ENCODE measurements at regions not wholly inside any gene's neighbourhood (a gene's known extent, or its start where the extent isn't known, plus 50 kb on each side); places are given as distances from the start of the nearest gene placed in this dataset.

GRCh38 chr4:120616041-120616440 is 306.5 kb downstream of the PRDM5 start:
- no peak for TF ChIP-seq CTCF (IDR thresholded peaks at IDR 0.05; ENCODE audit: unreplicated experiment)
- H3K4me3 Mint-ChIP-seq = no peak overlapping the region
- H3K27ac Mint-ChIP-seq = no peak overlapping the region
- DNase-seq (ENCODE audit: low spot score in 2 of 2, unreplicated experiment in 2 of 2) = no peak
- no peaks in the 10 kb centered on the region for H3K4me1 Mint-ChIP-seq
- no peaks in the 10 kb centered on the region for H3K27me3 Mint-ChIP-seq (ENCODE audit: low read depth)
- no peaks in the 10 kb centered on the region for H3K36me3 Mint-ChIP-seq
- H3K9me3 Mint-ChIP-seq = no peaks in the 10 kb centered on the region

GRCh38 chr4:120613778-120614177 is 308.7 kb downstream of the PRDM5 start:
- H3K4me1 Mint-ChIP-seq = no peaks in the 10 kb centered on the region
- no peak for DNase-seq (ENCODE audit: low spot score in 2 of 2, unreplicated experiment in 2 of 2)
- H3K36me3 Mint-ChIP-seq = no peaks in the 10 kb centered on the region
- H3K4me3 Mint-ChIP-seq = no peak overlapping the region
- no peak for TF ChIP-seq CTCF (IDR thresholded peaks at IDR 0.05; ENCODE audit: unreplicated experiment)
- H3K27me3 Mint-ChIP-seq (ENCODE audit: low read depth) = no peaks in the 10 kb centered on the region
- no peak overlapping the region for H3K27ac Mint-ChIP-seq
- H3K9me3 Mint-ChIP-seq = no peaks in the 10 kb centered on the region

GRCh38 chr4:120611092-120611491 is 311.4 kb downstream of the PRDM5 start:
- Mint-ChIP-seq H3K4me1 (no peaks in the 10 kb centered on the region), H3K27ac (no peak overlapping the region), H3K27me3 (ENCODE audit: low read depth) (no peaks in the 10 kb centered on the region), H3K4me3 (no peak overlapping the region), H3K36me3 (peaks cover 5% of the 10 kb centered on the region), H3K9me3 (peaks cover 14% of the 10 kb centered on the region)
- TF ChIP-seq CTCF (IDR thresholded peaks at IDR 0.05; ENCODE audit: unreplicated experiment) = no peak
- no peak for DNase-seq (ENCODE audit: low spot score in 2 of 2, unreplicated experiment in 2 of 2)

- Mint-ChIP-seq H3K27me3 (ENCODE audit: low read depth) (no peaks in the 10 kb centered on the region), H3K4me3 (no peak overlapping the region), H3K36me3 (no peaks in the 10 kb centered on the region), H3K27ac (no peak overlapping the region), H3K4me1 (no peaks in the 10 kb centered on the region), H3K9me3 (peaks cover 5% of the 10 kb centered on the region)
- TF ChIP-seq CTCF (IDR thresholded peaks at IDR 0.05; ENCODE audit: unreplicated experiment) = no peak
- DNase-seq (ENCODE audit: low spot score in 2 of 2, unreplicated experiment in 2 of 2) = no peak
Observed at GRCh38 chr4:120591038-120591437, 331.5 kb downstream of the PRDM5 start.

- DNase-seq (ENCODE audit: low spot score in 2 of 2, unreplicated experiment in 2 of 2) = no peak
- Mint-ChIP-seq H3K4me1 (no peaks in the 10 kb centered on the region), H3K9me3 (peaks cover 13% of the 10 kb centered on the region), H3K36me3 (no peaks in the 10 kb centered on the region), H3K27me3 (ENCODE audit: low read depth) (no peaks in the 10 kb centered on the region), H3K4me3 (no peak overlapping the region), H3K27ac (no peak overlapping the region)
- TF ChIP-seq CTCF (IDR thresholded peaks at IDR 0.05; ENCODE audit: unreplicated experiment) = no peak
Observed at GRCh38 chr4:120589787-120590186, 332.7 kb downstream of the PRDM5 start.

- no peak for TF ChIP-seq CTCF (IDR thresholded peaks at IDR 0.05; ENCODE audit: unreplicated experiment)
- H3K9me3 Mint-ChIP-seq = peaks cover 8% of the 10 kb centered on the region
- DNase-seq (ENCODE audit: low spot score in 2 of 2, unreplicated experiment in 2 of 2) = no peak
- H3K27me3 Mint-ChIP-seq (ENCODE audit: low read depth) = no peaks in the 10 kb centered on the region
- no peaks in the 10 kb centered on the region for H3K36me3 Mint-ChIP-seq
- no peak overlapping the region for H3K27ac Mint-ChIP-seq
- no peaks in the 10 kb centered on the region for H3K4me1 Mint-ChIP-seq
- no peak overlapping the region for H3K4me3 Mint-ChIP-seq
Observed at GRCh38 chr4:120568731-120569130, 353.8 kb downstream of the PRDM5 start.
